ENCODE measurements at regions not wholly inside any gene's neighbourhood (a gene's known extent, or its start where the extent isn't known, plus 50 kb on each side); places are given as distances from the start of the nearest gene placed in this dataset.

GRCh38 chr2:16093639-16094529 is 153.5 kb downstream of the MYCN start:
- ATAC-seq: no peak; the same call in 2 of the 3 replicates
- no peak for TF ChIP-seq OSR1 (CRISPR knock-in tag; IDR thresholded peaks at IDR 0.05)
- TF ChIP-seq BACH2 (CRISPR knock-in tag; IDR thresholded peaks at IDR 0.05; ENCODE audit: borderline replicate concordance): no peak
- no peak for TF ChIP-seq ZC3H10 (CRISPR knock-in tag; IDR thresholded peaks at IDR 0.05)
- TF ChIP-seq ZNF565 (CRISPR knock-in tag; conservative IDR thresholded peaks at IDR 0.05; ENCODE audit: low read depth): no peak

DNA sequence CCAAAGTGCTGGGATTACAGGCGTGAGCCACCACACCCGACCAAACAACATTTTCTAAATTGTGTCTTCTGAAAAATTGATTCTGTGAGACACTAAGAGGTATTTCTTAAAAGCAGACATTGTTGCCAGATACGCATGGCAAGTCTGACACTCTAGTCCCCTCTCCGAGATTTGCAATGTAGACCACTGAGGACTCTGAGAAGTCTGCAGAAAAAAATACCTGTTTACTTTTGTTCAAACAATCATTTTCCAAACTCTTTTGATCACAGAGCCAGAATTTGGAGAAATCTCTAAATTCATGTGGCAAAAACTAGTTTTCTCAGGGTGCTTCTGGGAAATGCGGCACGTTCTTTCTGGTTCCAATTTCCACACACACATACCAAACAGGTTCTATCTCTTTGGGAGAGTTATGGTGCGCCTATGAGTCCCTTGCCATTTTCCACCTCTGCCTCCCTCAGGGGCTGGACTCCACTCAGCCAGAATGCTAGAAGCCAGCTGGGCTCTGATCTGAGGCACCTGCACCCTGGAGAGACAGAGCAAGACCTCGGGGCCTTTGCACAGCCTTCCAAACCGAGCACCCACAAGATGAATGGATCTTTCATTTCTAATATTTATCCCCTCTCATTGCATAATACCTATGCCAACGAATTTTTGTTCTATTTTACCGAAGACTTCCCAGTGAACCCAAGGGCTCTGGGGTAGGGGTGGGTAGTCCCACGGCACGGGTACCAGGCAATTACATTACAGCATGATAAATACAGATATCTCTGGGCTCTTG is 152.7 kb downstream of the MYCN start:
- no peak for ATAC-seq

GRCh38 chr2:16091576-16092282 is 151.4 kb downstream of the MYCN start:
- TF ChIP-seq GLIS3 (CRISPR knock-in tag; IDR thresholded peaks at IDR 0.05) (no peak), ZFP30 (CRISPR knock-in tag; IDR thresholded peaks at IDR 0.05) (no peak), ISL1 (CRISPR knock-in tag; IDR thresholded peaks at IDR 0.05) (no peak), POU6F1 (CRISPR knock-in tag; IDR thresholded peaks at IDR 0.05; ENCODE audit: borderline replicate concordance, low read depth) (no peak), OSR1 (CRISPR knock-in tag; IDR thresholded peaks at IDR 0.05) (no peak), TCF4 (CRISPR knock-in tag; IDR thresholded peaks at IDR 0.05; ENCODE audit: borderline replicate concordance) (no peak), ZFP3 (CRISPR knock-in tag; IDR thresholded peaks at IDR 0.05) (no peak), TOX (CRISPR knock-in tag; IDR thresholded peaks at IDR 0.05; ENCODE audit: borderline replicate concordance) (no peak)
- TF ChIP-seq, protein P1, sequence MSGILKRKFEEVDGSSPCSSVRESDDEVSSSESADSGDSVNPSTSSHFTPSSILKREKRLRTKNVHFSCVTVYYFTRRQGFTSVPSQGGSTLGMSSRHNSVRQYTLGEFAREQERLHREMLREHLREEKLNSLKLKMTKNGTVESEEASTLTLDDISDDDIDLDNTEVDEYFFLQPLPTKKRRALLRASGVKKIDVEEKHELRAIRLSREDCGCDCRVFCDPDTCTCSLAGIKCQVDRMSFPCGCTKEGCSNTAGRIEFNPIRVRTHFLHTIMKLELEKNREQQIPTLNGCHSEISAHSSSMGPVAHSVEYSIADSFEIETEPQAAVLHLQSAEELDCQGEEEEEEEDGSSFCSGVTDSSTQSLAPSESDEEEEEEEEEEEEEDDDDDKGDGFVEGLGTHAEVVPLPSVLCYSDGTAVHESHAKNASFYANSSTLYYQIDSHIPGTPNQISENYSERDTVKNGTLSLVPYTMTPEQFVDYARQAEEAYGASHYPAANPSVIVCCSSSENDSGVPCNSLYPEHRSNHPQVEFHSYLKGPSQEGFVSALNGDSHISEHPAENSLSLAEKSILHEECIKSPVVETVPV (CRISPR knock-in tag; IDR thresholded peaks at IDR 0.05): no peak
- no peak for ATAC-seq

More for the DNA sequence above, 152.7 kb downstream of the MYCN start:
- TF ChIP-seq POU6F1 (CRISPR knock-in tag; IDR thresholded peaks at IDR 0.05; ENCODE audit: borderline replicate concordance, low read depth): no peak
- TF ChIP-seq ZNF70 (CRISPR knock-in tag; IDR thresholded peaks at IDR 0.05): no peak
- TF ChIP-seq, protein P2, sequence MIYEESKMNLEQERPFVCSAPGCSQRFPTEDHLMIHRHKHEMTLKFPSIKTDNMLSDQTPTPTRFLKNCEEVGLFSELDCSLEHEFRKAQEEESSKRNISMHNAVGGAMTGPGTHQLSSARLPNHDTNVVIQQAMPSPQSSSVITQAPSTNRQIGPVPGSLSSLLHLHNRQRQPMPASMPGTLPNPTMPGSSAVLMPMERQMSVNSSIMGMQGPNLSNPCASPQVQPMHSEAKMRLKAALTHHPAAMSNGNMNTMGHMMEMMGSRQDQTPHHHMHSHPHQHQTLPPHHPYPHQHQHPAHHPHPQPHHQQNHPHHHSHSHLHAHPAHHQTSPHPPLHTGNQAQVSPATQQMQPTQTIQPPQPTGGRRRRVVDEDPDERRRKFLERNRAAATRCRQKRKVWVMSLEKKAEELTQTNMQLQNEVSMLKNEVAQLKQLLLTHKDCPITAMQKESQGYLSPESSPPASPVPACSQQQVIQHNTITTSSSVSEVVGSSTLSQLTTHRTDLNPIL (CRISPR knock-in tag; IDR thresholded peaks at IDR 0.05; ENCODE audit: low read depth): no peak
- no peak for TF ChIP-seq RARB (CRISPR knock-in tag; IDR thresholded peaks at IDR 0.05)
- no peak for TF ChIP-seq ZC3H10 (CRISPR knock-in tag; IDR thresholded peaks at IDR 0.05)
- no peak for TF ChIP-seq ARNTL (CRISPR knock-in tag; IDR thresholded peaks at IDR 0.05; ENCODE audit: borderline replicate concordance, low read depth)
- TF ChIP-seq TOX (CRISPR knock-in tag; IDR thresholded peaks at IDR 0.05; ENCODE audit: borderline replicate concordance): no peak
- TF ChIP-seq OSR1 (CRISPR knock-in tag; IDR thresholded peaks at IDR 0.05): no peak
- no peak for TF ChIP-seq SNAI2 (CRISPR knock-in tag; IDR thresholded peaks at IDR 0.05)
- TF ChIP-seq PATZ1 (CRISPR knock-in tag; IDR thresholded peaks at IDR 0.05; ENCODE audit: borderline replicate concordance): no peak
- no peak for TF ChIP-seq ZNF565 (CRISPR knock-in tag; conservative IDR thresholded peaks at IDR 0.05; ENCODE audit: low read depth)
- no peak for TF ChIP-seq TCF4 (CRISPR knock-in tag; IDR thresholded peaks at IDR 0.05; ENCODE audit: borderline replicate concordance)
- TF ChIP-seq BACH2 (CRISPR knock-in tag; IDR thresholded peaks at IDR 0.05; ENCODE audit: borderline replicate concordance): no peak
